ENCODE measurements at regions not wholly inside any gene's neighbourhood (a gene's known extent, or its start where the extent isn't known, plus 50 kb on each side); places are given as distances from the start of the nearest gene placed in this dataset.

GRCh38 chrX:55815546-55815945 lies 98.0 kb downstream of the RRAGB start:
- TF ChIP-seq CTCF (IDR thresholded peaks at IDR 0.05) (no peak), POLR2A (IDR thresholded peaks at IDR 0.05) (no peak)
